ENCODE measurements at regions not wholly inside any gene's neighbourhood (a gene's known extent, or its start where the extent isn't known, plus 50 kb on each side); places are given as distances from the start of the nearest gene placed in this dataset.

DNA sequence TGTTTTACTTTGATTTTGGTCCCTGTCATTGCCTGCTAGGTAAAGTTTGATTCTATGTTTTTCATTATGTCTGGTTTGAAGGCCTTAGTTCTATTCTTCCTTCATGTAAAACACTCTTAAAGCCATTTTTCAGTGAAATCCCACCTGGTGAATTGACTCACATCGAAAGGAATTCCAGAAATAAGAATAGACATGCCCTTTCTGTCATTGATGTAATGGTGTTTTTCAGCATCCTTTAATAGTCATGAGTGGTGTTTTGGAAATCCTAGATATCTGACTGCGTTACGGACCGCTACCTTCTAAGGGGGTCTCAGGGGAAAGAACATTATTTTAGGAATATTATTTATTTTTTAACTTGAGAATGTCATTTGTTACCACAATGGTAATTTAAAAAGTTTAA, 104.5 kb upstream of the ZEB2 start:
- TF ChIP-seq CTCF (conservative IDR thresholded peaks at IDR 0.05 in 1 of 2, IDR thresholded peaks at IDR 0.05 in 1 of 2; ENCODE audit: low read depth in 1 of 2, low read length in 2 of 2) (no peak), EZH2 (IDR thresholded peaks at IDR 0.05; ENCODE audit: low read length, missing control alignments) (no peak)

Data from fibroblast of lung (primary cell).